Lower leg skin (tissue), 3 donors: ENCODE measurements at regions not wholly inside any gene's neighbourhood (a gene's known extent, or its start where the extent isn't known, plus 50 kb on each side); places are given as distances from the start of the nearest gene placed in this dataset.

ENCODE experiments used
- CTCF ChIP-seq, 3 donors: fragments of 450-650 bp; IDR thresholded peaks; one replicate each; pipeline ENCODE4 v1.5.1; 2016; ENCODE audit warnings: antibody characterized with exemption in 3 of 3, mild to moderate bottlenecking in 3 of 3, moderate library complexity in 2 of 3
- POLR2A ChIP-seq, 2 donors: fragments of 450-650 bp; IDR thresholded peaks; one replicate each; pipeline ENCODE4 v1.6.1; 2016 to 2017; ENCODE audit warnings: antibody characterized with exemption in 2 of 2, mild to moderate bottlenecking in 1 of 2, moderate library complexity in 1 of 2

GRCh38 chr5:19261879-19262278 is 726.1 kb downstream of the CDH18 start:
- no peak for TF ChIP-seq CTCF (IDR thresholded peaks at IDR 0.05)
- no peak for TF ChIP-seq POLR2A (IDR thresholded peaks at IDR 0.05)
